PC-9 (cell line): ENCODE measurements at regions not wholly inside any gene's neighbourhood (a gene's known extent, or its start where the extent isn't known, plus 50 kb on each side); places are given as distances from the start of the nearest gene placed in this dataset.

Source experiments
- EZH2 ChIP-seq: fragments of 200-600 bp; sonication (generic); IDR thresholded peaks from 2 replicates; pipeline ENCODE4 v1.8.0; 2017; ENCODE audit warnings: antibody characterized with exemption, low read depth
- TF ChIP-seq, protein P1 (sequence below): fragments of 200-600 bp; sonication (generic); conservative IDR thresholded peaks from 2 replicates; pipeline ENCODE4 v1.6.1; 2017; ENCODE audit warnings: mixed run types, antibody characterized with exemption, mild to moderate bottlenecking, moderate library complexity

DNA sequence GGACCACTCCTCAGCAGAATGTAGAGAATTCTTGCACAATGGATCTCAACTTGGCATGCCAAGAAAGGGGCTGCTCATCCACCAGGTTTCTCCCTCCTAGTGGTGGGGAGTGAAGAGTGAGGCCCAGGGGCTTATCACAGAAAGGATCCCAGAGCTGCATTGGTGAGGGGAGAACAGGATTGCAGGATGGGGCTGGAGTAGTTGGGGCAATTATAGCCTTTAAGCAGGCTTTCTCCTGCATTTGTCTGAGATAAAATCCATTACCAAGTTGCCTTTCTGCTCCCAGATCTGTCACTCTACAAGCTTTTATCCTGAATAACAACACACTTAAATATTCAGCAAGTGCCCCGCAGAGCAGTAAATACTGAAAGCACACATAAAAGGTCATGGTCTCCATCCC is 130.8 kb upstream of the CES5A start:
- TF ChIP-seq, protein P1, sequence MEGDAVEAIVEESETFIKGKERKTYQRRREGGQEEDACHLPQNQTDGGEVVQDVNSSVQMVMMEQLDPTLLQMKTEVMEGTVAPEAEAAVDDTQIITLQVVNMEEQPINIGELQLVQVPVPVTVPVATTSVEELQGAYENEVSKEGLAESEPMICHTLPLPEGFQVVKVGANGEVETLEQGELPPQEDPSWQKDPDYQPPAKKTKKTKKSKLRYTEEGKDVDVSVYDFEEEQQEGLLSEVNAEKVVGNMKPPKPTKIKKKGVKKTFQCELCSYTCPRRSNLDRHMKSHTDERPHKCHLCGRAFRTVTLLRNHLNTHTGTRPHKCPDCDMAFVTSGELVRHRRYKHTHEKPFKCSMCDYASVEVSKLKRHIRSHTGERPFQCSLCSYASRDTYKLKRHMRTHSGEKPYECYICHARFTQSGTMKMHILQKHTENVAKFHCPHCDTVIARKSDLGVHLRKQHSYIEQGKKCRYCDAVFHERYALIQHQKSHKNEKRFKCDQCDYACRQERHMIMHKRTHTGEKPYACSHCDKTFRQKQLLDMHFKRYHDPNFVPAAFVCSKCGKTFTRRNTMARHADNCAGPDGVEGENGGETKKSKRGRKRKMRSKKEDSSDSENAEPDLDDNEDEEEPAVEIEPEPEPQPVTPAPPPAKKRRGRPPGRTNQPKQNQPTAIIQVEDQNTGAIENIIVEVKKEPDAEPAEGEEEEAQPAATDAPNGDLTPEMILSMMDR: no peak
- TF ChIP-seq EZH2: no peak
